ENCODE measurements at regions not wholly inside any gene's neighbourhood (a gene's known extent, or its start where the extent isn't known, plus 50 kb on each side); places are given as distances from the start of the nearest gene placed in this dataset.

DNA sequence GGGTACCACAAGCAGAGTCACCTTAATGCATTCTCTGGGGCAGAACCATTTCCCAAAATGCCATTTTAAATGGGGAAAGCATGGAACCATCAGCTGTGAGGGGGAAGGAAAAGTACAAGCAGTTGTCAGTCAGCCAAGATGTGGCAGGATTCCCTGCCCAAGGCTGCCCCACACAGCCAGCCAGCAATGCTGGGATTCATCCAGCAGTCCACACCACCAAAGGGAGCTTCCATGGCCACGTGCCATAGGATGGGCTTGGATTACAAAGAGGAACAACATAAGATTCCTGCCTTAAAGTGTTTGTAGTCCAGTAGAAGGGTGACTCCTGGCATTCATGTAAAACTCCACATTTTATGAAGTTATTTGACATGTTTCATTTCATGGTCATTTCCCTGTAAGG, 233.3 kb downstream of the SHOX2 start:
- Histone ChIP-seq H3K9me3 (ENCODE audit: low read length) (no peaks in the 10 kb centered on the region), H3K79me2 (replicated peaks; ENCODE audit: insufficient read depth, low read length) (no peaks in the 10 kb centered on the region), H2AFZ (ENCODE audit: low read depth, low read length) (no peak overlapping the region), H4K20me1 (ENCODE audit: insufficient read depth) (no peaks in the 10 kb centered on the region), H3F3A (ENCODE audit: insufficient read depth, low read length, poor library complexity, severe bottlenecking) (no peaks in the 10 kb centered on the region), H3K9ac (ENCODE audit: low read length) (no peak overlapping the region), H3K4me2 (ENCODE audit: low read length) (no peak overlapping the region), H3K36me3 (ENCODE audit: insufficient read depth, low read length) (no peaks in the 10 kb centered on the region), H3K27ac (ENCODE audit: low read length) (no peak overlapping the region), H3K9me2 (ENCODE audit: insufficient read depth, low read length) (no peaks in the 10 kb centered on the region), H3K4me3 (ENCODE audit: low read length) (no peak overlapping the region), H3K27me3 (ENCODE audit: insufficient read depth, low read depth, low read length) (no peaks in the 10 kb centered on the region)
- TF ChIP-seq, protein P1, sequence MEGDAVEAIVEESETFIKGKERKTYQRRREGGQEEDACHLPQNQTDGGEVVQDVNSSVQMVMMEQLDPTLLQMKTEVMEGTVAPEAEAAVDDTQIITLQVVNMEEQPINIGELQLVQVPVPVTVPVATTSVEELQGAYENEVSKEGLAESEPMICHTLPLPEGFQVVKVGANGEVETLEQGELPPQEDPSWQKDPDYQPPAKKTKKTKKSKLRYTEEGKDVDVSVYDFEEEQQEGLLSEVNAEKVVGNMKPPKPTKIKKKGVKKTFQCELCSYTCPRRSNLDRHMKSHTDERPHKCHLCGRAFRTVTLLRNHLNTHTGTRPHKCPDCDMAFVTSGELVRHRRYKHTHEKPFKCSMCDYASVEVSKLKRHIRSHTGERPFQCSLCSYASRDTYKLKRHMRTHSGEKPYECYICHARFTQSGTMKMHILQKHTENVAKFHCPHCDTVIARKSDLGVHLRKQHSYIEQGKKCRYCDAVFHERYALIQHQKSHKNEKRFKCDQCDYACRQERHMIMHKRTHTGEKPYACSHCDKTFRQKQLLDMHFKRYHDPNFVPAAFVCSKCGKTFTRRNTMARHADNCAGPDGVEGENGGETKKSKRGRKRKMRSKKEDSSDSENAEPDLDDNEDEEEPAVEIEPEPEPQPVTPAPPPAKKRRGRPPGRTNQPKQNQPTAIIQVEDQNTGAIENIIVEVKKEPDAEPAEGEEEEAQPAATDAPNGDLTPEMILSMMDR (IDR thresholded peaks at IDR 0.05; ENCODE audit: poor library complexity, severe bottlenecking) = no peak
- TF ChIP-seq TAF1 (IDR thresholded peaks at IDR 0.05; ENCODE audit: low read depth) = no peak
- TF ChIP-seq RAD21 (conservative IDR thresholded peaks at IDR 0.05) = no peak
- TF ChIP-seq EZH2 (IDR thresholded peaks at IDR 0.05; ENCODE audit: borderline replicate concordance, insufficient read depth, low read length, poor library complexity, severe bottlenecking) = no peak
- TF ChIP-seq, protein P2, sequence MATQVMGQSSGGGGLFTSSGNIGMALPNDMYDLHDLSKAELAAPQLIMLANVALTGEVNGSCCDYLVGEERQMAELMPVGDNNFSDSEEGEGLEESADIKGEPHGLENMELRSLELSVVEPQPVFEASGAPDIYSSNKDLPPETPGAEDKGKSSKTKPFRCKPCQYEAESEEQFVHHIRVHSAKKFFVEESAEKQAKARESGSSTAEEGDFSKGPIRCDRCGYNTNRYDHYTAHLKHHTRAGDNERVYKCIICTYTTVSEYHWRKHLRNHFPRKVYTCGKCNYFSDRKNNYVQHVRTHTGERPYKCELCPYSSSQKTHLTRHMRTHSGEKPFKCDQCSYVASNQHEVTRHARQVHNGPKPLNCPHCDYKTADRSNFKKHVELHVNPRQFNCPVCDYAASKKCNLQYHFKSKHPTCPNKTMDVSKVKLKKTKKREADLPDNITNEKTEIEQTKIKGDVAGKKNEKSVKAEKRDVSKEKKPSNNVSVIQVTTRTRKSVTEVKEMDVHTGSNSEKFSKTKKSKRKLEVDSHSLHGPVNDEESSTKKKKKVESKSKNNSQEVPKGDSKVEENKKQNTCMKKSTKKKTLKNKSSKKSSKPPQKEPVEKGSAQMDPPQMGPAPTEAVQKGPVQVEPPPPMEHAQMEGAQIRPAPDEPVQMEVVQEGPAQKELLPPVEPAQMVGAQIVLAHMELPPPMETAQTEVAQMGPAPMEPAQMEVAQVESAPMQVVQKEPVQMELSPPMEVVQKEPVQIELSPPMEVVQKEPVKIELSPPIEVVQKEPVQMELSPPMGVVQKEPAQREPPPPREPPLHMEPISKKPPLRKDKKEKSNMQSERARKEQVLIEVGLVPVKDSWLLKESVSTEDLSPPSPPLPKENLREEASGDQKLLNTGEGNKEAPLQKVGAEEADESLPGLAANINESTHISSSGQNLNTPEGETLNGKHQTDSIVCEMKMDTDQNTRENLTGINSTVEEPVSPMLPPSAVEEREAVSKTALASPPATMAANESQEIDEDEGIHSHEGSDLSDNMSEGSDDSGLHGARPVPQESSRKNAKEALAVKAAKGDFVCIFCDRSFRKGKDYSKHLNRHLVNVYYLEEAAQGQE (IDR thresholded peaks at IDR 0.05; ENCODE audit: borderline replicate concordance) = no peak
- TF ChIP-seq MXI1 (conservative IDR thresholded peaks at IDR 0.05; ENCODE audit: poor library complexity, severe bottlenecking) = no peak
- TF ChIP-seq EP300 (conservative IDR thresholded peaks at IDR 0.05; ENCODE audit: poor library complexity, severe bottlenecking) = no peak
- TF ChIP-seq POLR2AphosphoS5 (IDR thresholded peaks at IDR 0.05) = no peak
- no peak for TF ChIP-seq SMC3 (conservative IDR thresholded peaks at IDR 0.05; ENCODE audit: poor library complexity)

GRCh38 chr3:157871838-157872460, 234.3 kb downstream of the SHOX2 start:
- no peaks in the 10 kb centered on the region for H3K36me3 ChIP-seq (ENCODE audit: insufficient read depth, low read length)
- H3K4me2 ChIP-seq (ENCODE audit: low read length) = no peak overlapping the region

More at GRCh38 chr3:157871838-157872460, 234.3 kb downstream of the SHOX2 start:
- TF ChIP-seq POLR2AphosphoS5 (IDR thresholded peaks at IDR 0.05) (no peak), MXI1 (conservative IDR thresholded peaks at IDR 0.05; ENCODE audit: poor library complexity, severe bottlenecking) (no peak), SMC3 (conservative IDR thresholded peaks at IDR 0.05; ENCODE audit: poor library complexity) (no peak), TAF1 (IDR thresholded peaks at IDR 0.05; ENCODE audit: low read depth) (no peak), RAD21 (conservative IDR thresholded peaks at IDR 0.05) (no peak), EP300 (conservative IDR thresholded peaks at IDR 0.05; ENCODE audit: poor library complexity, severe bottlenecking) (no peak), EZH2 (IDR thresholded peaks at IDR 0.05; ENCODE audit: borderline replicate concordance, insufficient read depth, low read length, poor library complexity, severe bottlenecking) (no peak)
- TF ChIP-seq, protein P2 (IDR thresholded peaks at IDR 0.05; ENCODE audit: borderline replicate concordance) = no peak
- TF ChIP-seq, protein P1 (IDR thresholded peaks at IDR 0.05; ENCODE audit: poor library complexity, severe bottlenecking) = no peak
- Histone ChIP-seq H2AFZ (ENCODE audit: low read depth, low read length) (no peak overlapping the region), H3K27ac (ENCODE audit: low read length) (no peak overlapping the region), H3K9me3 (ENCODE audit: low read length) (no peaks in the 10 kb centered on the region), H3F3A (ENCODE audit: insufficient read depth, low read length, poor library complexity, severe bottlenecking) (no peaks in the 10 kb centered on the region), H3K27me3 (ENCODE audit: insufficient read depth, low read depth, low read length) (no peaks in the 10 kb centered on the region), H3K9me2 (ENCODE audit: insufficient read depth, low read length) (no peaks in the 10 kb centered on the region), H4K20me1 (ENCODE audit: insufficient read depth) (no peaks in the 10 kb centered on the region), H3K79me2 (replicated peaks; ENCODE audit: insufficient read depth, low read length) (no peaks in the 10 kb centered on the region), H3K9ac (ENCODE audit: low read length) (no peak overlapping the region), H3K4me3 (ENCODE audit: low read length) (no peak overlapping the region)
